ENCODE measurements at regions not wholly inside any gene's neighbourhood (a gene's known extent, or its start where the extent isn't known, plus 50 kb on each side); places are given as distances from the start of the nearest gene placed in this dataset.

DNA sequence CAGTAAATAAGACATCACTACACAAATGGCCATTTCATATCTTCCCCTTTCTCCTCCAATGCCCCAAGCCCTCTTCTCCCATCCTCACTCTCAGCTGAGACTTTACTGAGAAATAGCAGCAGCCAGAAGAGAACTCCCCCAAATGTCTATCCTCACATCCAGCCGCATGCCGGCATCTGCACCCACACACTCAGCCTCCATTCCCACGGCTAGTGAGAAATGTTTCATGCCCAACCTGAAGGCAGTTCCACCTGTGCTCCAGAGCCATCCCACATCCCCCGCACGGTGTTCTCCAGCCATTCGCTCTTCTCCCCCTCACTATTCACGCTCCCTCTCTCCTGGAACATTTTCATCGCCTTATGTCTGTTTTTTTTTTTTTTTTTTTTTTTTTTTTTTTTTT is 208.7 kb upstream of the DIO3 start:
- Histone ChIP-seq H3K36me3 (ENCODE audit: insufficient read depth, low read length) (no peaks in the 10 kb centered on the region), H3K27ac (ENCODE audit: low read depth in 1 of 2, low read length in 2 of 2) (no peak overlapping the region), H3K27me3 (ENCODE audit: control insufficient read depth in 1 of 2, insufficient read depth in 2 of 2, low read length in 2 of 2) (no peaks in the 10 kb centered on the region), H3K4me3 (ENCODE audit: low read length) (no peak overlapping the region), H3K4me1 (ENCODE audit: insufficient read depth, low read length) (no peaks in the 10 kb centered on the region), H3K9me3 (ENCODE audit: control insufficient read depth in 1 of 2, insufficient read depth in 1 of 2, low read length in 2 of 2) (peaks cover 10 to 32% of the 10 kb centered on the region in 2 experiments)
- ATAC-seq (ENCODE audit: poor library complexity), result no peak
- H3K27me3 Mint-ChIP-seq, result peaks cover 18% of the 10 kb centered on the region
- CTCF ChIA-PET, result interaction anchor here (0.7 kb wide), 1 partner anchor 9 kb away, joined by 5 read pairs; no protein-coding TSS in a partner anchor
- peaks cover 12% of the 10 kb centered on the region for H3K9me3 Mint-ChIP-seq
- no peaks in the 10 kb centered on the region for H3K36me3 Mint-ChIP-seq (ENCODE audit: low read depth)
- POLR2A ChIA-PET, result no interaction called here
- H3K4me1 Mint-ChIP-seq (ENCODE audit: low read depth), result no peaks in the 10 kb centered on the region
- no peak for DNase-seq
- H3K27ac Mint-ChIP-seq, result no peak overlapping the region
- H3K4me3 Mint-ChIP-seq, result no peak overlapping the region
- intact Hi-C loops (cut with DNase I, micrococcal nuclease), result no loop called here
- TF ChIP-seq, protein P1, sequence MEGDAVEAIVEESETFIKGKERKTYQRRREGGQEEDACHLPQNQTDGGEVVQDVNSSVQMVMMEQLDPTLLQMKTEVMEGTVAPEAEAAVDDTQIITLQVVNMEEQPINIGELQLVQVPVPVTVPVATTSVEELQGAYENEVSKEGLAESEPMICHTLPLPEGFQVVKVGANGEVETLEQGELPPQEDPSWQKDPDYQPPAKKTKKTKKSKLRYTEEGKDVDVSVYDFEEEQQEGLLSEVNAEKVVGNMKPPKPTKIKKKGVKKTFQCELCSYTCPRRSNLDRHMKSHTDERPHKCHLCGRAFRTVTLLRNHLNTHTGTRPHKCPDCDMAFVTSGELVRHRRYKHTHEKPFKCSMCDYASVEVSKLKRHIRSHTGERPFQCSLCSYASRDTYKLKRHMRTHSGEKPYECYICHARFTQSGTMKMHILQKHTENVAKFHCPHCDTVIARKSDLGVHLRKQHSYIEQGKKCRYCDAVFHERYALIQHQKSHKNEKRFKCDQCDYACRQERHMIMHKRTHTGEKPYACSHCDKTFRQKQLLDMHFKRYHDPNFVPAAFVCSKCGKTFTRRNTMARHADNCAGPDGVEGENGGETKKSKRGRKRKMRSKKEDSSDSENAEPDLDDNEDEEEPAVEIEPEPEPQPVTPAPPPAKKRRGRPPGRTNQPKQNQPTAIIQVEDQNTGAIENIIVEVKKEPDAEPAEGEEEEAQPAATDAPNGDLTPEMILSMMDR (IDR thresholded peaks at IDR 0.05), result no peak

DNA sequence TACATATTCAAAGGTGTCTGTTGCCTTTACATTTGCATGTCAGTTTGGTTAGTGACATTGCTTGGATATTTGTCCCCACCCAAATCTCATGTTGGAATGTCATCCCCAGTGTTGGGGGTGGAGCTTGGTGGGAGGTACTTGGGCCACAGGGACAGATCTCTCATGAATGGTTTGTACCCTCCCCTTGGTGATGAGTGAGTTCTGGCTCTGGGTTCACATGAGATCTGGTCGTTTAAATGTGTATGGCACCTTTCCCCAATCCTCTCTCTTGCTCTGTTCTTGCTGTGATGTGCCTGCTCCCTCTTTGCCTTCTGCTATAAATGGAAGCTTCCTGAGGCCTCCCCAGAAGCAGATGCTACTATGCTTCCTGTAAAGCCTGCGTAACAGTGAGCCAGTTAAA is 207.9 kb upstream of the DIO3 start:
- H3K4me3 ChIP-seq (ENCODE audit: low read length), result no peak overlapping the region
- intact Hi-C loops (cut with DNase I, micrococcal nuclease), result no loop called here
- H3K27ac ChIP-seq (ENCODE audit: low read depth in 1 of 2, low read length in 2 of 2), result no peak overlapping the region
- no peak overlapping the region for H3K4me3 Mint-ChIP-seq
- no peaks in the 10 kb centered on the region for H3K4me1 ChIP-seq (ENCODE audit: insufficient read depth, low read length)
- no peak for ATAC-seq (ENCODE audit: poor library complexity)
- TF ChIP-seq, protein P1 (IDR thresholded peaks at IDR 0.05), result no peak
- H3K4me1 Mint-ChIP-seq (ENCODE audit: low read depth), result no peaks in the 10 kb centered on the region
- no peaks in the 10 kb centered on the region for H3K36me3 Mint-ChIP-seq (ENCODE audit: low read depth)
- H3K36me3 ChIP-seq (ENCODE audit: insufficient read depth, low read length), result no peaks in the 10 kb centered on the region
- ChIA-PET POLR2A (no interaction called here), CTCF (interaction anchor here (0.7 kb wide), 1 partner anchor 10 kb away, joined by 5 read pairs; no protein-coding TSS in a partner anchor)
- DNase-seq, result no peak
- H3K27ac Mint-ChIP-seq, result no peak overlapping the region
- H3K27me3 Mint-ChIP-seq, result peaks cover 19% of the 10 kb centered on the region
- peaks cover 10 to 35% of the 10 kb centered on the region in 2 experiments for H3K9me3 ChIP-seq (ENCODE audit: control insufficient read depth in 1 of 2, insufficient read depth in 1 of 2, low read length in 2 of 2)
- H3K27me3 ChIP-seq (ENCODE audit: control insufficient read depth in 1 of 2, insufficient read depth in 2 of 2, low read length in 2 of 2), result no peaks in the 10 kb centered on the region
- H3K9me3 Mint-ChIP-seq, result peaks cover 12% of the 10 kb centered on the region

DNA sequence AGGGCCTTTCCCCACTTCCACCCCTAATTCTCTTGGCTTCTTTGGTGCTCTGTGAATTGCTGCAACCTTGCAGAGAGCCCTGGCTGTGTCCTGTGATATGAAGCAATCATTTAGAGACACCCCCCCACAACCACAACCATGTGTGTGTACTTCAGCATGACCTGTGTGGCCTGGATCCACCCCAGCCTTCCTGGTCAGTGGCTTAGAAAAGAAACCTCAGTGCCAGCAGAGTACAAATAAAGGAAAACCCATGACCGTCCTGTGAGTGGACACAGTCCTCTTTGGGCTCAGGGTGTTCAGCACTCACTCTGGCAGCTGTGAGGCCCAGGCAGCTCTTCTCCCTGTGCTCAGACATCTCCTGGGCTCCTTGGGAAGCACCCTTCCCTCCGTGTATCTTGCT is 206.6 kb upstream of the DIO3 start:
- Mint-ChIP-seq H3K4me3 (no peak overlapping the region), H3K9me3 (peaks cover 9% of the 10 kb centered on the region), H3K4me1 (ENCODE audit: low read depth) (no peaks in the 10 kb centered on the region), H3K36me3 (ENCODE audit: low read depth) (no peaks in the 10 kb centered on the region), H3K27ac (no peak overlapping the region), H3K27me3 (peaks cover 27% of the 10 kb centered on the region)
- no peaks in the 10 kb centered on the region for H3K36me3 ChIP-seq (ENCODE audit: insufficient read depth, low read length)
- ATAC-seq (ENCODE audit: poor library complexity), result no peak
- ChIA-PET CTCF (no interaction called here), POLR2A (no interaction called here)
- no peaks in the 10 kb centered on the region for H3K27me3 ChIP-seq (ENCODE audit: control insufficient read depth in 1 of 2, insufficient read depth in 2 of 2, low read length in 2 of 2)
- no peak for DNase-seq
- TF ChIP-seq, protein P1 (IDR thresholded peaks at IDR 0.05), result no peak
- no peaks in the 10 kb centered on the region for H3K4me1 ChIP-seq (ENCODE audit: insufficient read depth, low read length)
- intact Hi-C loops (cut with DNase I, micrococcal nuclease), result no loop called here
- H3K27ac ChIP-seq (ENCODE audit: low read depth in 1 of 2, low read length in 2 of 2), result no peak overlapping the region
- H3K4me3 ChIP-seq (ENCODE audit: low read length), result no peak overlapping the region
- H3K9me3 ChIP-seq (ENCODE audit: control insufficient read depth in 1 of 2, insufficient read depth in 1 of 2, low read length in 2 of 2), result peaks cover 5 to 28% of the 10 kb centered on the region in 2 experiments

Measured in CD4-positive, alpha-beta T cell (primary cell).